IPS-18a (cell line): ENCODE measurements at regions not wholly inside any gene's neighbourhood (a gene's known extent, or its start where the extent isn't known, plus 50 kb on each side); places are given as distances from the start of the nearest gene placed in this dataset.

Source experiments
- H3K27ac ChIP-seq: one replicate; pipeline ENCODE4 v1.5.1; 2013; ENCODE audit warnings: low read length
- H3K27me3 ChIP-seq: one replicate; pipeline ENCODE4 v1.6.1; 2013; ENCODE audit warnings: mild to moderate bottlenecking, low read length; ENCODE audit not compliant: control insufficient read depth, insufficient read depth
- H3K36me3 ChIP-seq: one replicate; pipeline ENCODE4 v1.6.1; 2013; ENCODE audit warnings: low read depth, low read length; ENCODE audit not compliant: control insufficient read depth
- H3K4me1 ChIP-seq: one replicate; pipeline ENCODE4 v1.6.1; 2013; ENCODE audit warnings: low read depth, low read length; ENCODE audit not compliant: control insufficient read depth
- H3K4me3 ChIP-seq: one replicate; pipeline ENCODE4 v1.5.1; 2013; ENCODE audit warnings: low read length
- H3K9ac ChIP-seq: one replicate; pipeline ENCODE4 v1.6.1; 2013; ENCODE audit warnings: mild to moderate bottlenecking, low read length, moderate library complexity
- H3K9me3 ChIP-seq: one replicate; pipeline ENCODE4 v1.6.1; 2013; ENCODE audit warnings: low read depth, low read length; ENCODE audit not compliant: control insufficient read depth

DNA sequence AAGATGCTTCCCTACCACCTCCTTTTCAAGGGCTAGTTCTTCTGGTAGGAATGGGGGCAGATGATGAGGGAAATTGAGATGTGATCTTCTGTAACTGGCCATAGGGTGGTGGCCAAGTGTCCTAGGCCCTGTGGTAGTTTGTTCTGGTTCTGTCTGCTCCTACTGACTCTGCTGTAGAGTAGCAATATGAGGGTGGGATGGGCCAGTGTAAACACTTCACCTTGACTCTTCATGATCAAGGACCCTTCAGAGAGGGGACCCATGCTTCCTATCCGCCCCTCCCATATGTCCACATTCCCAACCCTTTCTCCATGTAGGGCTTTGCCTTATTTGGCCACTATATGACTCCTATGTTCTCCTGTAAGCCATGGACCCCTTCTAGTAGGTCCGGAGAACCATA lies 230.3 kb upstream of the SESN3 start:
- Histone ChIP-seq H3K27me3 (no peaks in the 10 kb centered on the region), H3K4me3 (no peak overlapping the region), H3K9ac (no peak overlapping the region), H3K36me3 (no peaks in the 10 kb centered on the region), H3K4me1 (no peaks in the 10 kb centered on the region), H3K9me3 (no peaks in the 10 kb centered on the region), H3K27ac (no peak overlapping the region)

DNA sequence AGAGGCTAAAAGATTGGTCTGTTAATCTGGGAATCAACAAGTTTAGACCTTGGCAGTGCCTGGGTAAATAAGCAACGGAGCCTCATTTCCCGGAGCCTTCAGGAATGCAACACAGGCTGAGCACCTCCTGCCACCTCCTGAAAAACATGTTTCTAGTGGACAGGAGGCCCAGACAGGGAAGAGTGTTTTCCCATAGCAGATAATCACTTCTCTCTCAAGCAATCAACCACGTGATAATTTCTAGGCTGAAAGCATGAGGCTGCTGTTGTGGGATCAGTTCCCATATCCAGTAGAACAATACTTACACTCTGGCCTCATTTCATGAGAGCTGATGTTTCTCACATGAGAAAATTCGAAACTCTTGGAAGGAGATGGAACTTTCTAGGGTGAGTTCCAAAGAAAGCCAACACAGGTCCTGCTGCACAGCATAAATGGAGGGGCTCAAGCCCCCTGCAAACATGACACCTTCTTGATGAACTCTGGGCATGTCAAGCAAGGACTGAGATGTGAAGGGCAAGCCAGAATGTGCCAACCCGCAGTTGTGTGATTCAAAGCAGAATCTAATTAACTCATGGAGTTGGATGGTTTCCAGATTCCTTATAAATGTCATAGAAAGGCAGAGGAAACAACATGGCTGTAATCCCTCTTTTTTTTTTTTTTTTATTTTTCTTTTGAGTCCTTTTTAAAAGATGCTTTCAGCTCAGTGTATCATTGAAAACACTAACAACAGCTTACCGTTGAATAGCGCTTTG lies 228.5 kb upstream of the SESN3 start:
- no peak overlapping the region for H3K27ac ChIP-seq
- no peak overlapping the region for H3K9ac ChIP-seq
- no peaks in the 10 kb centered on the region for H3K9me3 ChIP-seq
- no peaks in the 10 kb centered on the region for H3K4me1 ChIP-seq
- no peak overlapping the region for H3K4me3 ChIP-seq
- no peaks in the 10 kb centered on the region for H3K27me3 ChIP-seq
- no peaks in the 10 kb centered on the region for H3K36me3 ChIP-seq

GRCh38 chr11:95456714-95457491 lies 225.9 kb upstream of the SESN3 start:
- Histone ChIP-seq H3K4me3 (no peak overlapping the region), H3K9ac (no peak overlapping the region), H3K36me3 (no peaks in the 10 kb centered on the region), H3K4me1 (no peaks in the 10 kb centered on the region), H3K27ac (no peak overlapping the region), H3K9me3 (no peaks in the 10 kb centered on the region), H3K27me3 (no peaks in the 10 kb centered on the region)

DNA sequence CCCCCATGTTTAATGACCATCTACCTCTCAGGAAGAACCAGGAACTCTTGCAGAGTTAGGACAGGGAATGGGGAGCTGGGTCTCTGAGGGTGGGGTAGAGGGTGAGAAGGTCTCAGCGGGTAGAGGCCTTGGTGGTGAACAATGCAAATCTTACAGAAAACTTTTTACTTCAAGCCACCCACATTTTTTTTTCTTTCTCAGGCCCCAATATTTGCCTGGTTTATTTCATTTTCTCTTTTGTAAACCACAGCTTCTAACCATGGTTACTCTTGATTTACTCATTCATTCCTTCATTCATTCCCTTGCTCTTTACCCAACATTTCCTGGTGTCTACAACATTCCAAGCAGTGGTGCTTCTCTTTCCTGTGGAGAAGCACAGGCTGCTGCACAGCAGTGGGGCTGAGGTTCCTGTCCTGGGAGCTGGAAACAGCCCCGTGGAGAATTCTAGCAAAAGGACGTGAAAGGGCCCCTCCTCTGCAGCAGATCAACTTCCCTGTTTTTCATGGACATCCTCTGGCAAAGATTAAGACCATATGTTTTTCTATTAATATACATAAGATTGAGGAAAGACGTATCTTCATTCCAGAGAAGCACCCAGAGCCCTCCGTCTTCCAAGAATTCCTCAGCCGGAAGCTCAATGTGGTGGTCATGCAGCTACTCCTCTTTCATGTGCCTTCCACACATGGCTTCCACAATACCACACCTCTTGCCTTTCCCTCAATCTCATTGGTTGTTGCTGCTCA lies 224.4 kb upstream of the SESN3 start:
- Histone ChIP-seq H3K27ac (no peak overlapping the region), H3K27me3 (no peaks in the 10 kb centered on the region), H3K4me1 (no peaks in the 10 kb centered on the region), H3K36me3 (no peaks in the 10 kb centered on the region), H3K9ac (no peak overlapping the region), H3K9me3 (no peaks in the 10 kb centered on the region), H3K4me3 (no peak overlapping the region)

DNA sequence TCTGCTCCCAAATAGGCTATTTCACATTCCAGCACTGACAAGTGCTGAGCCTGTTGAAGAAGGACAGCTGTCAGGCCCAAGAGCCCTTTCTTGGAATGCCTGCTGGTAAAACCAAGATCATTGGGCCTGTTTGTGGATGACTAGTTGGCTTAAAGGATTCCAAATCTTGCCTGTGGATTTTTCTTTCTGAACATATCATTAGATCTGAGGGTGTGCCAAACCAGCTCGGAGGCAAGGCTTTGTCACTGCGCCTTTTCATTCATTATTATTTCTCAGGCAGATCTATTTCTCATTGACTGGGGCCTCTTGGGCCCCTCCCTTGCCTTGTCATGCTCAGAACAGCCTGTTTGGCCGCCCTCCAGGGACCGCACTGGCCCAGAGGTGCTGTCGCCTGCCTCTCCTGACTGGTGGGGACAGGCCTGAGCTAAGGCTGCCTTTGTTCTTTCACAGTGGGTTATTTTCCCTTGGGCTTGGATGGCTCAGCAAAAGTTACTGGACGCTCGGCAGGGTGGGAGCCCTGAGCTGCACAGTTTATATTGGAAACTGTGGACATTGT lies 222.7 kb upstream of the SESN3 start:
- Histone ChIP-seq H3K36me3 (no peaks in the 10 kb centered on the region), H3K9me3 (no peaks in the 10 kb centered on the region)

GRCh38 chr11:95451682-95452081 lies 220.7 kb upstream of the SESN3 start:
- H3K4me1 ChIP-seq, result no peaks in the 10 kb centered on the region
- no peak overlapping the region for H3K9ac ChIP-seq

More for the DNA sequence above, 222.7 kb upstream of the SESN3 start:
- Histone ChIP-seq H3K27me3 (no peaks in the 10 kb centered on the region), H3K9ac (no peak overlapping the region), H3K27ac (no peak overlapping the region), H3K4me3 (no peak overlapping the region), H3K4me1 (no peaks in the 10 kb centered on the region)

DNA sequence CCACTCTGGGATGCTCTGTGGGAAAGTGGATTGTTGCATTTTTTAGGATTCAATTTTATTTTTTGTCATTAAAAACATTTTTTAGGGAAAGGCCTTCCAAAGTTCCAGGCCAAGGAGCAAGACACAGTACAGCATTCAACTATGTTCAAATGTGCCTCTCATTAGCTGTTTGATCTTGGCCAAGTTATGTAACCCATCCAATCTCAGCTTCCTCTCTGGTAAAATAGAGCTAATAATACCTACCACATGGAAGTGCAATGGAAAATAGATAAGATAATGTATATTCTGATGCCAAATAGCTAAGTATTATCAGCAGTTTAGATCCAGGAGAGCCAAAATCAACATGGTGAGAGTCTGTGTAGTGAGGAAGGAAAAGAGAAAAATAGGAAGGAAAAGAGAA lies 220.3 kb upstream of the SESN3 start:
- Histone ChIP-seq H3K27me3 (no peaks in the 10 kb centered on the region), H3K9me3 (no peaks in the 10 kb centered on the region), H3K4me3 (no peak overlapping the region), H3K36me3 (no peaks in the 10 kb centered on the region), H3K9ac (no peak overlapping the region), H3K4me1 (no peaks in the 10 kb centered on the region), H3K27ac (no peak overlapping the region)

More at GRCh38 chr11:95451682-95452081, 220.7 kb upstream of the SESN3 start:
- Histone ChIP-seq H3K27ac (no peak overlapping the region), H3K27me3 (no peaks in the 10 kb centered on the region), H3K36me3 (no peaks in the 10 kb centered on the region), H3K4me3 (no peak overlapping the region), H3K9me3 (no peaks in the 10 kb centered on the region)

DNA sequence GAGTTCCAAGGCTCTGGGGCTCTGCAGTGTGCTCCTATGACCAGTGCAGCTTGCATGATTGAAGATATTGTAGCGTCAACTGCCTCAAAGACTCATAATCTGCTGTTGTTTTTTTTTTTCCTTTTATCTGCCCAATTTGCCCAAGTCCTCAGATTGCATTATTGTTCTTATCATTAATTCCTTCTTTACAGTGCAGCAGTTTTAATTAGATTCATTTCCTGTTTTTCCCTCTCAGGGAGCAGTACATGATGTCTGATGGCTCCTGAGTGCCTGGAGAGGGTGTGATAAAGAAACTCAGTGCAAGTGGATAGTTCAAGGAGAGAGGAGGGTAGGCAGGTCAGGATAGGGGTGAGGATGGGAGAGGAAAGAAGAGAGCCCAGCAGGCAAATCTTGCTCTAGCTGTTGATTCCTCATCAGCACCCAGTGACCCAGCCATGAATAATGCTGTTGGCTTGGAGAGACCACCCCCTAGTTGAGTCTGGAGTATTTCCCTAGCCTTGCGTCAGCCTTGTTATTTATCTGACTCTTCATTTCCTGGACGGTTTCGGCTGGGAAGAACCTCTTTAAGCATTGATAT lies 219.6 kb upstream of the SESN3 start:
- H3K9ac ChIP-seq, result no peak overlapping the region
- no peaks in the 10 kb centered on the region for H3K4me1 ChIP-seq
- H3K9me3 ChIP-seq, result no peaks in the 10 kb centered on the region
- H3K27ac ChIP-seq, result no peak overlapping the region
- H3K27me3 ChIP-seq, result no peaks in the 10 kb centered on the region
- H3K4me3 ChIP-seq, result no peak overlapping the region
- H3K36me3 ChIP-seq, result no peaks in the 10 kb centered on the region

- no peak overlapping the region for H3K9ac ChIP-seq
- no peaks in the 10 kb centered on the region for H3K4me1 ChIP-seq
- no peak overlapping the region for H3K27ac ChIP-seq
- no peaks in the 10 kb centered on the region for H3K9me3 ChIP-seq
- no peaks in the 10 kb centered on the region for H3K36me3 ChIP-seq
- H3K27me3 ChIP-seq, result no peaks in the 10 kb centered on the region
- H3K4me3 ChIP-seq, result no peak overlapping the region
Measured at GRCh38 chr11:95445746-95446333, 214.8 kb upstream of the SESN3 start.

GRCh38 chr11:95444309-95445241 lies 213.6 kb upstream of the SESN3 start:
- no peak overlapping the region for H3K27ac ChIP-seq
- no peaks in the 10 kb centered on the region for H3K27me3 ChIP-seq
- H3K9me3 ChIP-seq, result no peaks in the 10 kb centered on the region
- no peaks in the 10 kb centered on the region for H3K4me1 ChIP-seq
- no peaks in the 10 kb centered on the region for H3K36me3 ChIP-seq
- no peak overlapping the region for H3K4me3 ChIP-seq
- H3K9ac ChIP-seq, result no peak overlapping the region
